ENCODE measurements at regions not wholly inside any gene's neighbourhood (a gene's known extent, or its start where the extent isn't known, plus 50 kb on each side); places are given as distances from the start of the nearest gene placed in this dataset.

DNA sequence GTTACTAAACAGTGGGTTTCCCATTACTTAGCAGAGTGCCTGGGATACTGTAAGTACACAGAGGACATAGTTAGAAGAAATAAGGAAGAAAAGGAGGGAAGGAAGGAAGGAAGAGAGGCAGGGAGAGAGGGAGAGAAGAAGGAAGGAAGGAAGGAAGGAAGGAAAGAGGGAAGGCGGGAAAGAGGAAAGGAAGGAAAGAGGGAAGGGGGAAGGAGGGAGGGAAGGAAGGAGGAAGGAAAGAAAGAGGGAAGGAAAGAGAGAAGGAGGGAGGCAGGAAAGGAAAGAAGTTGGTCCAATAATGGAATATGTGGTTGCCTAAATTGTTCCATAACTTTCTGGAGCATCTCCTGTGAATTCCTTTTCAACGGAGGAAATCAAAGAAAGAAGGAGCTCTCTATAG is 1230.4 kb downstream of the AACS start:
- Histone ChIP-seq H3K9ac (ENCODE audit: low read length) (no peak overlapping the region), H2AFZ (ENCODE audit: insufficient read depth, low read depth, low read length, poor library complexity, severe bottlenecking) (no peak overlapping the region), H3K27ac (ENCODE audit: low read length in 2 of 2) (no peak overlapping the region), H3K4me3 (ENCODE audit: control extremely low read depth in 1 of 5, extremely low read depth in 1 of 5, insufficient read depth in 1 of 5, low read depth in 2 of 5, low read length in 4 of 5) (no peak overlapping the region), H3K4me1 (ENCODE audit: control insufficient read depth in 2 of 2, insufficient read depth in 2 of 2, low read length in 2 of 2) (no peaks in the 10 kb centered on the region), H3K27me3 (replicated peaks in 1 of 4; ENCODE audit: control extremely low read depth in 1 of 4, control insufficient read depth in 3 of 4, insufficient read depth in 4 of 4, low read length in 3 of 4) (no peaks in the 10 kb centered on the region), H3K4me2 (replicated peaks; ENCODE audit: low read depth, low read length, poor library complexity, severe bottlenecking) (no peak overlapping the region), H4K20me1 (ENCODE audit: control insufficient read depth, insufficient read depth, low read length, poor library complexity, severe bottlenecking) (no peaks in the 10 kb centered on the region), H3K9me3 (ENCODE audit: control extremely low read depth in 1 of 3, control insufficient read depth in 2 of 3, insufficient read depth in 1 of 3, low read length in 2 of 3) (peaks cover 0 to 8% (median 0%) of the 10 kb centered on the region in 3 donors), H3K79me2 (ENCODE audit: control insufficient read depth, insufficient read depth, low read length) (no peaks in the 10 kb centered on the region), H3K36me3 (replicated peaks in 1 of 2; ENCODE audit: control extremely low read depth in 1 of 2, control insufficient read depth in 1 of 2, extremely low read depth in 1 of 2, insufficient read depth in 2 of 2, low read length in 1 of 2) (no peaks in the 10 kb centered on the region)
- CTCF ChIA-PET, result no interaction called here
- no peak overlapping the region for H3K27ac Mint-ChIP-seq
- ATAC-seq (ENCODE audit: low read depth) (no peak), DNase-seq (no peak)
- intact Hi-C loops (cut with micrococcal nuclease), result no loop called here
- POLR2A ChIA-PET, result no interaction called here
- no peak overlapping the region for H3K4me3 Mint-ChIP-seq
- TF ChIP-seq EZH2 (IDR thresholded peaks at IDR 0.05; ENCODE audit: borderline replicate concordance, insufficient read depth, low read depth, low read length, poor library complexity, severe bottlenecking), result no peak
- TF ChIP-seq CTCF (IDR thresholded peaks at IDR 0.05), result no peak
- WGBS (ENCODE audit: insufficient coverage), result 100% methylated on average over 1 of the region's 2 CpGs
- H3K9me3 Mint-ChIP-seq (ENCODE audit: insufficient read depth), result peaks cover 13% of the 10 kb centered on the region
- no peaks in the 10 kb centered on the region for H3K27me3 Mint-ChIP-seq
- no peaks in the 10 kb centered on the region for H3K4me1 Mint-ChIP-seq

- TF ChIP-seq EZH2 (IDR thresholded peaks at IDR 0.05; ENCODE audit: borderline replicate concordance, insufficient read depth, low read depth, low read length, poor library complexity, severe bottlenecking) (no peak), CTCF (IDR thresholded peaks at IDR 0.05) (no peak)
Measured at GRCh38 chr12:126309278-126309677, 1244.0 kb downstream of the AACS start.

More at GRCh38 chr12:126309278-126309677, 1244.0 kb downstream of the AACS start:
- H3K27ac Mint-ChIP-seq, result no peak overlapping the region
- H3K79me2 ChIP-seq (ENCODE audit: control insufficient read depth, insufficient read depth, low read length), result no peaks in the 10 kb centered on the region
- WGBS (ENCODE audit: insufficient coverage), result 83% methylated on average over 1 of the region's 3 CpGs
- DNase-seq, result no peak
- peaks cover 3% of the 10 kb centered on the region for H3K9me3 Mint-ChIP-seq (ENCODE audit: insufficient read depth)
- ChIA-PET CTCF (no interaction called here), POLR2A (no interaction called here)
- H3K4me2 ChIP-seq (replicated peaks; ENCODE audit: low read depth, low read length, poor library complexity, severe bottlenecking), result no peak overlapping the region
- no peak for ATAC-seq (ENCODE audit: low read depth)
- no peaks in the 10 kb centered on the region for H3K4me1 ChIP-seq (ENCODE audit: control insufficient read depth in 2 of 2, insufficient read depth in 2 of 2, low read length in 2 of 2)
- no peak overlapping the region for H2AFZ ChIP-seq (ENCODE audit: insufficient read depth, low read depth, low read length, poor library complexity, severe bottlenecking)
- no peak overlapping the region for H3K4me3 ChIP-seq (ENCODE audit: control extremely low read depth in 1 of 5, extremely low read depth in 1 of 5, insufficient read depth in 1 of 5, low read depth in 2 of 5, low read length in 4 of 5)
- H3K4me3 Mint-ChIP-seq, result no peak overlapping the region
- intact Hi-C loops (cut with micrococcal nuclease), result no loop called here
- no peaks in the 10 kb centered on the region for H3K27me3 Mint-ChIP-seq
- no peaks in the 10 kb centered on the region for H3K27me3 ChIP-seq (replicated peaks in 1 of 4; ENCODE audit: control extremely low read depth in 1 of 4, control insufficient read depth in 3 of 4, insufficient read depth in 4 of 4, low read length in 3 of 4)
- H3K9me3 ChIP-seq (ENCODE audit: control extremely low read depth in 1 of 3, control insufficient read depth in 2 of 3, insufficient read depth in 1 of 3, low read length in 2 of 3), result peaks cover 0 to 4% (median 2%) of the 10 kb centered on the region in 3 donors
- H3K9ac ChIP-seq (ENCODE audit: low read length), result no peak overlapping the region
- no peaks in the 10 kb centered on the region for H3K36me3 ChIP-seq (replicated peaks in 1 of 2; ENCODE audit: control extremely low read depth in 1 of 2, control insufficient read depth in 1 of 2, extremely low read depth in 1 of 2, insufficient read depth in 2 of 2, low read length in 1 of 2)
- no peaks in the 10 kb centered on the region for H3K4me1 Mint-ChIP-seq
- no peaks in the 10 kb centered on the region for H4K20me1 ChIP-seq (ENCODE audit: control insufficient read depth, insufficient read depth, low read length, poor library complexity, severe bottlenecking)
- no peak overlapping the region for H3K27ac ChIP-seq (ENCODE audit: low read length in 2 of 2)

All from B cell (primary cell).